WTC11 (cell line): ENCODE measurements at regions not wholly inside any gene's neighbourhood (a gene's known extent, or its start where the extent isn't known, plus 50 kb on each side); places are given as distances from the start of the nearest gene placed in this dataset.

ENCODE experiments used
- CTCF ChIP-seq: fragments of 200-600 bp; IDR thresholded peaks from 2 replicates; pipeline ENCODE4 v1.8.0; 2022; ENCODE audit warnings: antibody characterized with exemption
- FOXP1 ChIP-seq: sonication (generic); formaldehyde crosslinking; IDR thresholded peaks from 2 replicates; pipeline ENCODE4 v1.8.0; 2022; ENCODE audit warnings: missing genetic modification reagents, mild to moderate bottlenecking, moderate library complexity, borderline replicate concordance
- HMGXB4 ChIP-seq: sonication (generic); formaldehyde crosslinking; IDR thresholded peaks from 2 replicates; pipeline ENCODE4 v1.8.1; 2023; ENCODE audit warnings: mild to moderate bottlenecking, moderate library complexity, missing genetic modification reagents
- ZNF317 ChIP-seq: sonication (generic); formaldehyde crosslinking; IDR thresholded peaks from 2 replicates; pipeline ENCODE4 v1.8.1; 2023; ENCODE audit warnings: low read depth, mild to moderate bottlenecking, moderate library complexity, missing genetic modification reagents, borderline replicate concordance

DNA sequence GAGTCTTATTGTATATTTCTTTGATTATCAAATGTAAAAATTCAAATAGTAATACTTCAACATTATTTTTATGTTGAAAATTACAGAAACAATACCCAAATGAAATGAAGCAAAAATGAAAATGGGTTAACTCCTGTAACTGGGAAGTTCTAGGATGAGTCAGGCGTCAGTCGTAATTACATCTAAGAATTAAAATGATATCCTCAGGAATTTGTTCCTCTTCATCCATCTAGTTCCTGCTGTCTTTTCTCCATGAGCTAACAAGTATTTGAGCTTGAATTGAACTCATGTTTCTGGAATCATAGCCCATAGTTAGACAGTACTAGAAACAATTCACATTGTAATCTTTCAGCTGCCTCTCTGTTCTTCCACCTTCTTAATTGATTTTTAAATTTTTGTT is 568.3 kb upstream of the TLE4 start:
- TF ChIP-seq CTCF, result no peak
- no peak for TF ChIP-seq HMGXB4 (CRISPR knock-in tag)
- TF ChIP-seq FOXP1, result no peak
- no peak for TF ChIP-seq ZNF317 (CRISPR knock-in tag)
